Activated T-cell treated with anti-CD3 and anti-CD28 coated beads, Interleukin-2, amount 50 U/mL, for 72 hours (primary cell): ENCODE measurements at regions not wholly inside any gene's neighbourhood (a gene's known extent, or its start where the extent isn't known, plus 50 kb on each side); places are given as distances from the start of the nearest gene placed in this dataset.

Experiments
- ATAC-seq, 2 donors: fragments of 150-1000 bp; cut with Tn5 transposase; replicated peaks in 1 of 2; 2 replicates each; pipeline ENCODE4 v1.10.0; 2021; ENCODE audit warnings: moderate library complexity in 2 of 2, mild to moderate bottlenecking in 1 of 2
- DNase-seq, 2 donors: peaks; one replicate each; pipeline ENCODE4 v3.0.0; 2021 to 2022; ENCODE audit warnings: mixed read lengths in 1 of 2
- H3K27ac Mint-ChIP-seq: one replicate; pipeline ENCODE4 v1.8.0; 2022; ENCODE audit warnings: mild to moderate bottlenecking, moderate library complexity, mixed read lengths
- H3K27me3 Mint-ChIP-seq: one replicate; pipeline ENCODE4 v1.8.0; 2022; ENCODE audit warnings: low read depth, mixed read lengths
- H3K36me3 Mint-ChIP-seq, 2 donors: one replicate each; pipeline ENCODE4 v1.8.0; 2022; ENCODE audit warnings: mixed read lengths in 2 of 2, mild to moderate bottlenecking in 1 of 2; ENCODE audit not compliant: insufficient read depth in 2 of 2
- H3K4me1 Mint-ChIP-seq: one replicate; pipeline ENCODE4 v1.8.0; 2022; ENCODE audit warnings: low read depth, mixed read lengths
- H3K4me3 Mint-ChIP-seq, 2 donors: one replicate each; pipeline ENCODE4 v1.8.0; 2022; ENCODE audit warnings: mild to moderate bottlenecking in 2 of 2, mixed read lengths in 2 of 2, moderate library complexity in 2 of 2
- H3K9me3 Mint-ChIP-seq, 2 donors: one replicate each; pipeline ENCODE4 v1.8.0; 2022; ENCODE audit warnings: mixed read lengths in 2 of 2

DNA sequence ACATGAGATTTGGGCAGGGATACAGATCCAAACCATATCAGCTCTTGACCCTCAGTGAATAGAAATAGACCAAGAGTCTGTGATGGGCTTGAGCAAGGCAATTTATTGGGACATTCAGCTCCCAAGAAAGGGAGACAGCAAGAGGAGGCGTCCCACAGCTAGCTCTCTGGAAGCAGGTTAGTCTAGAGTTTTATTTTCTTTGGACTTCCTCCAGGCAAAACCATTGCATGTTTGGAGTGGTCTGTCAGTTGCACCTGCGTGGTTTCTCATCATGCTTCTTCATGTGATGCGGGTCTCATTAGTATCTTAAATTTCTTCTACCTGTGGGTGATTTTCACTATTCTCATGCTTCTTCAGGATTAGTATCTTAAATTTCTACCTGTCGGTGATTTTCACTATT is 1530.6 kb downstream of the PLA2G4A start:
- peaks cover 1 to 11% of the 10 kb centered on the region in 2 donors for H3K9me3 Mint-ChIP-seq

GRCh38 chr1:188363943-188364342 is 1535.2 kb downstream of the PLA2G4A start:
- no peaks in the 10 kb centered on the region for H3K27me3 Mint-ChIP-seq
- DNase-seq (no peak), ATAC-seq (no peak)
- H3K36me3 Mint-ChIP-seq, result peaks cover 0 to 2% of the 10 kb centered on the region in 2 donors
- no peak overlapping the region for H3K4me3 Mint-ChIP-seq
- peaks cover 0 to 6% of the 10 kb centered on the region in 2 donors for H3K9me3 Mint-ChIP-seq
- H3K4me1 Mint-ChIP-seq, result no peaks in the 10 kb centered on the region
- no peak overlapping the region for H3K27ac Mint-ChIP-seq

More for the DNA sequence above, 1530.6 kb downstream of the PLA2G4A start:
- ATAC-seq, result no peak
- no peak for DNase-seq
- Mint-ChIP-seq H3K4me1 (no peaks in the 10 kb centered on the region), H3K27me3 (no peaks in the 10 kb centered on the region), H3K36me3 (no peaks in the 10 kb centered on the region), H3K27ac (no peak overlapping the region), H3K4me3 (no peak overlapping the region)

GRCh38 chr1:188364927-188365449 is 1536.2 kb downstream of the PLA2G4A start:
- no peak for DNase-seq
- Mint-ChIP-seq H3K27ac (no peak overlapping the region), H3K9me3 (peaks cover 0 to 3% of the 10 kb centered on the region in 2 donors), H3K36me3 (peaks cover 0 to 2% of the 10 kb centered on the region in 2 donors), H3K27me3 (no peaks in the 10 kb centered on the region), H3K4me1 (no peaks in the 10 kb centered on the region), H3K4me3 (no peak overlapping the region)
- no peak for ATAC-seq

DNA sequence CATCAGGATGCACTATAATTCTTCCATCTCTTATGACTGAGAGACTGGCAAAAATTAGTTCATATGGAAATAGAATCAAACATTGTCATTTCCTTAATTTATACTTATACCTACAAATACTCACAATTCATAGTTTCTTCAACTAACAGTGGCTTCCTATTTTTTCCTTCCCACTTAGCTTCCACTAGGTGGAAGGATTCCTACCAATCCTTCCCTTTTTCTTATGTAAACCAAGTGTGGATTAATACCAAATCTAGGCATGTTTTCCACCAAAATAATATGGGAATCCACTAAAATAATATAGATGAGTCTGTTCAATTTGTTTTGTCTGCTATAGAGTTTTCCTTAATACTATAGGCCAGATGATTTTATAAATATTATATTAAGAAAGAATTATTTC is 1537.1 kb downstream of the PLA2G4A start:
- Mint-ChIP-seq H3K4me3 (no peak overlapping the region), H3K9me3 (peaks cover 0 to 3% of the 10 kb centered on the region in 2 donors), H3K36me3 (peaks cover 0 to 2% of the 10 kb centered on the region in 2 donors), H3K27me3 (no peaks in the 10 kb centered on the region), H3K27ac (no peak overlapping the region), H3K4me1 (no peaks in the 10 kb centered on the region)
- no peak for ATAC-seq
- no peak for DNase-seq

GRCh38 chr1:188367661-188368060 is 1538.9 kb downstream of the PLA2G4A start:
- Mint-ChIP-seq H3K36me3 (peaks cover 0 to 2% of the 10 kb centered on the region in 2 donors), H3K4me3 (no peak overlapping the region), H3K27me3 (no peaks in the 10 kb centered on the region), H3K4me1 (no peaks in the 10 kb centered on the region), H3K9me3 (peaks cover 0 to 3% of the 10 kb centered on the region in 2 donors), H3K27ac (no peak overlapping the region)
- no peak for ATAC-seq
- no peak for DNase-seq

DNA sequence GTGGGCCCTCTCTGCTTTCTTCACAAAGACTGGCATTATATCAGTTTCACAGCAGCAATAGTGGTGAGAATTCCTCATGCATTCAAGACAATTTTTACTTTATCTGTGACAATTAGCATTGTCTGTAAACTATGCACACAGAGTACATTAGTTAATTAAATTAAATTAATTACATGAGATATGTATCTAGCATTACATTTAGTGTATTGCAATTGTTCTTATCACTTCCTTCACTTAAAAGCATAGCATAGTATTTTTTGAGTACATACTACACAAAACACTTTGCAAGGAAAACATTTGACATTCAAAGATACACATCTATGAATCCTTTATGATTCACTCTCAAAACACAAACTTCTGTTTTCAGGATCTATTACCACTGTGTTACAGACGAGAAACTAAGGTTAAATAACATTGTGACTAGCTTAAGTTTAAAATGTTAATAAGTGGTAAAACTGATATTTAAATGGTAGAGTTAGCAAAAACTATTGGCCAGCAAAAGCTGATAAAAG is 1542.6 kb downstream of the PLA2G4A start:
- ATAC-seq (no peak), DNase-seq (no peak)
- H3K27me3 Mint-ChIP-seq, result no peaks in the 10 kb centered on the region
- no peaks in the 10 kb centered on the region for H3K9me3 Mint-ChIP-seq
- no peak overlapping the region for H3K4me3 Mint-ChIP-seq
- H3K36me3 Mint-ChIP-seq, result no peaks in the 10 kb centered on the region
- no peak overlapping the region for H3K27ac Mint-ChIP-seq
- H3K4me1 Mint-ChIP-seq, result no peaks in the 10 kb centered on the region

DNA sequence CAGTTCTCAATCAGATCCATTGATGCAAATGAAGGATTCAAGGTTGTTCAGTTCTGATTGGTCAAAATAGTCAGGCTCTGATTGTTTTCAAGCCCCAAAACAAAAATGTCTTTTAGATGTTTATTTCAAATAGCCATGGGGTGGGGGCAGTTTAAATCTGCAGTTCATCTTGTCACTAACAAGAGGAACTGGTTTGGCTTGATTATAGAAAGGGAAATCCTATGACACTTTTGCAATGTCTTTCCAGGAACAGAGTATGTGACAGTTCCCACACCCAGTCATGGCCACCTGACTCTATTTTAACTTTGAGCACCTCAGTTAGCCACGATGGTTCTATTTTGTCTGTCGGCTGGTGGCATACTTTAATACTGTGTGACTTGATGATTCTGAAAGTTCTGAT is 1544.1 kb downstream of the PLA2G4A start:
- ATAC-seq (no peak), DNase-seq (no peak)
- H3K9me3 Mint-ChIP-seq, result peaks cover 0 to 2% of the 10 kb centered on the region in 2 donors
- no peaks in the 10 kb centered on the region for H3K27me3 Mint-ChIP-seq
- no peak overlapping the region for H3K27ac Mint-ChIP-seq
- H3K36me3 Mint-ChIP-seq, result no peaks in the 10 kb centered on the region
- no peak overlapping the region for H3K4me3 Mint-ChIP-seq
- H3K4me1 Mint-ChIP-seq, result no peaks in the 10 kb centered on the region

DNA sequence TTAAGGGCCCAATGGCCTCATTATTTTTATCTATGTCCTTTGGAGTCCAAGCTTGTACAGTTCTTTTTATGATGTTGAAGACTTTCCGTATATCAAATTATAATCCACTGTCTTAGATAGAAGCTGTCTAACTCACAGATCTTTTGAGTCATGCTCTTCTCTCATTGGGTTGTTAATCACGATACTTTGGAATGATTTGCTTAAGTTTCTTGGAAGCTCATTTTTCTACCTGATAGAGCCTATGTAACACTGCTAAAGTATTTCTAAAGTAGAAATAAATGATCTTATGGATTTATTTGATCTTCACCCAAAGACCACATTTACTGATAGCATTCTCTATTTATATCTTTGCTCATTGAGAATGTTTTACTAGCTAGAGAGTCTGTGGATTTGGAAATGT is 1554.1 kb downstream of the PLA2G4A start:
- Mint-ChIP-seq H3K4me3 (no peak overlapping the region), H3K9me3 (peaks cover 0 to 9% of the 10 kb centered on the region in 2 donors), H3K27me3 (no peaks in the 10 kb centered on the region), H3K27ac (no peak overlapping the region), H3K36me3 (no peaks in the 10 kb centered on the region), H3K4me1 (no peaks in the 10 kb centered on the region)
- DNase-seq (no peak), ATAC-seq (no peak)

GRCh38 chr1:188386161-188386560 is 1557.4 kb downstream of the PLA2G4A start:
- Mint-ChIP-seq H3K9me3 (peaks cover 0 to 4% of the 10 kb centered on the region in 2 donors), H3K36me3 (no peaks in the 10 kb centered on the region), H3K4me1 (no peaks in the 10 kb centered on the region), H3K27ac (no peak overlapping the region), H3K27me3 (no peaks in the 10 kb centered on the region), H3K4me3 (no peak overlapping the region)
- ATAC-seq, result no peak
- no peak for DNase-seq

DNA sequence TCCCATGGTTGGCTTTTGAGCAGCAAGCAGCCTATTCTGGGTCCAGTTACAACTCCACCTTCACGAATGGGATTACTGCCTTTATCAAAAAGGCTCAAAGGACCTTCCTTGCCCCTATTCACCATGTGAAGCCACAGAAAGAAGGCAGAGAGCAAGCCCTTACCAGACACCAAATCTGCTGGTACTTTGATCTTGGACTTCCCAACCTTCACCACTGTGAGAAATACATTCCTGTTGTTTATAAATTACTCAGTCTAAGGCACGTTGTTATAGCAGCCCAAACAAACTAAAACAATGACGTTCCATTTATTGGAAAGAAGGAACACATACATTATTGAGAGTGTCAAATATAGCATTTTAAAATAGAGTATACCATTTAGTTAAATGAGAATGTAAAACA is 1557.9 kb downstream of the PLA2G4A start:
- DNase-seq (no peak), ATAC-seq (no peak)
- no peaks in the 10 kb centered on the region for H3K36me3 Mint-ChIP-seq
- H3K27ac Mint-ChIP-seq, result no peak overlapping the region
- H3K27me3 Mint-ChIP-seq, result no peaks in the 10 kb centered on the region
- H3K4me1 Mint-ChIP-seq, result no peaks in the 10 kb centered on the region
- no peak overlapping the region for H3K4me3 Mint-ChIP-seq
- peaks cover 0 to 5% of the 10 kb centered on the region in 2 donors for H3K9me3 Mint-ChIP-seq

GRCh38 chr1:188394677-188395076 is 1565.9 kb downstream of the PLA2G4A start:
- H3K9me3 Mint-ChIP-seq, result peaks cover 6 to 13% of the 10 kb centered on the region in 2 donors
- H3K27ac Mint-ChIP-seq, result no peak overlapping the region
- peaks cover 0 to 3% of the 10 kb centered on the region in 2 donors for H3K36me3 Mint-ChIP-seq
- no peaks in the 10 kb centered on the region for H3K27me3 Mint-ChIP-seq
- ATAC-seq (no peak), DNase-seq (no peak)
- no peak overlapping the region for H3K4me3 Mint-ChIP-seq
- no peaks in the 10 kb centered on the region for H3K4me1 Mint-ChIP-seq

DNA sequence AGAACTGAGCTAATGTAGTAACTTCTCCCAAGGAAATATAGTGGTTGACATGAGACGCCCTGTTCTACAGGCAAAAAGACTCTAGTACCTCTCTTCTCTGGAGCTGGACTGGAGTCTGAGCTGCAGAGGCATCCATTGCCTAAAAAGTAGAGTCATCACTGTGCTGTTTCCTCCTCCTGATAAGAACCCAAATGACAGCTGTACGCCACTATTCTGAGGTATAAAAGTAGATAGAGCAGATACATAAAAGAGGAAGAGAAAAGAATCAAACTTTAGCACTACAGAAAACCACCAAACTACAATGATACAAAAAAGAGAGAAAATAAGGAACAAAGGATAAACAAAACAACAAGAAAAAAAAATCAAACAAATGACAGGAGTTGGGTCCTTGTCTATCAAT is 1568.8 kb downstream of the PLA2G4A start:
- H3K27ac Mint-ChIP-seq, result no peak overlapping the region
- H3K4me3 Mint-ChIP-seq, result no peak overlapping the region
- no peak for DNase-seq
- peaks cover 6 to 11% of the 10 kb centered on the region in 2 donors for H3K9me3 Mint-ChIP-seq
- peaks cover 0 to 3% of the 10 kb centered on the region in 2 donors for H3K36me3 Mint-ChIP-seq
- no peaks in the 10 kb centered on the region for H3K4me1 Mint-ChIP-seq
- no peak for ATAC-seq
- H3K27me3 Mint-ChIP-seq, result no peaks in the 10 kb centered on the region

DNA sequence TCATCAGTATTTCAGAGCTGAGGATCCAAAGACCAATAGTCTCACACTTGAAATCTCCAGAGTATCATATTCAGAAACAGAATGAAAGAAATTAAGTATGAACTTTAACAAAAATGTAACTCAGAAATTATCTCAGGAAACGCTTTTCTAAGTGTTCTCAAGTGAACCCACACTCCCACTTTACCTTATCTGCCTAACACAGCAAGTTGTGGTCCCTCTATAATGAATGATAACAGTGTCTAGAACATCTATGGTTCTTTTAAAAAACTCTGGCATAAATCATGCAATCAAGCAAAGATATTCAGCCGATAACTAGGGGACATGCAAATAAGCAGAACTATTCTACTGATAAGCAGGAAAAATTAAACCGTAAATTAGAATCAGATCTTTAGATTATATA is 1574.2 kb downstream of the PLA2G4A start:
- Mint-ChIP-seq H3K36me3 (peaks cover 0 to 3% of the 10 kb centered on the region in 2 donors), H3K9me3 (peaks cover 4 to 6% of the 10 kb centered on the region in 2 donors), H3K4me1 (no peaks in the 10 kb centered on the region), H3K27ac (no peak overlapping the region), H3K27me3 (no peaks in the 10 kb centered on the region), H3K4me3 (no peak overlapping the region)
- no peak for ATAC-seq
- no peak for DNase-seq

GRCh38 chr1:188406636-188407035 is 1577.9 kb downstream of the PLA2G4A start:
- H3K4me1 Mint-ChIP-seq, result no peaks in the 10 kb centered on the region
- no peaks in the 10 kb centered on the region for H3K27me3 Mint-ChIP-seq
- no peak overlapping the region for H3K4me3 Mint-ChIP-seq

More at GRCh38 chr1:188406636-188407035, 1577.9 kb downstream of the PLA2G4A start:
- Mint-ChIP-seq H3K27ac (no peak overlapping the region), H3K9me3 (peaks cover 0 to 3% of the 10 kb centered on the region in 2 donors), H3K36me3 (no peaks in the 10 kb centered on the region)
- DNase-seq (no peak), ATAC-seq (no peak)
